ENCODE measurements at regions not wholly inside any gene's neighbourhood (a gene's known extent, or its start where the extent isn't known, plus 50 kb on each side); places are given as distances from the start of the nearest gene placed in this dataset.

- no peak for DNase-seq
- H3K9ac ChIP-seq (ENCODE audit: extremely low read depth, low read length, poor library complexity, severe bottlenecking): no peak overlapping the region
- 88 to 93% methylated on average over 5 to 9 of the region's 9 CpGs for WGBS, 2 experiments (ENCODE audit: insufficient coverage in 1 of 2, insufficient read length in 1 of 2)
- Mint-ChIP-seq H3K27ac (no peak overlapping the region), H3K4me3 (no peak overlapping the region), H3K4me1 (peaks cover 30% of the 10 kb centered on the region), H3K9me3 (no peaks in the 10 kb centered on the region), H3K36me3 (ENCODE audit: low read depth) (no peaks in the 10 kb centered on the region), H3K27me3 (ENCODE audit: insufficient read depth) (peaks cover 78% of the 10 kb centered on the region)
- peaks cover 59% of the 10 kb centered on the region for H3K27me3 ChIP-seq (ENCODE audit: control insufficient read depth, insufficient read depth, low read length, poor library complexity, severe bottlenecking)
- H3K27ac ChIP-seq (ENCODE audit: low read depth, low read length): no peak overlapping the region
- H3K4me1 ChIP-seq (ENCODE audit: control insufficient read depth, insufficient read depth, low read length): peaks cover 14% of the 10 kb centered on the region
- TF ChIP-seq CTCF (conservative IDR thresholded peaks at IDR 0.05): peak; percentile 32
- H3K4me3 ChIP-seq (ENCODE audit: low read length): no peak overlapping the region
- H3K36me3 ChIP-seq (ENCODE audit: control insufficient read depth, insufficient read depth, low read length): no peaks in the 10 kb centered on the region
- H3K9me3 ChIP-seq (ENCODE audit: control insufficient read depth, low read length): no peaks in the 10 kb centered on the region
Observed at GRCh38 chr15:69578252-69578651, 125.6 kb downstream of the RPLP1 start.

GRCh38 chr15:69578787-69579583 is 126.4 kb downstream of the RPLP1 start:
- H3K4me1 ChIP-seq (ENCODE audit: control insufficient read depth, insufficient read depth, low read length): peaks cover 14% of the 10 kb centered on the region
- Mint-ChIP-seq H3K27ac (no peak overlapping the region), H3K36me3 (ENCODE audit: low read depth) (no peaks in the 10 kb centered on the region), H3K4me3 (no peak overlapping the region), H3K9me3 (no peaks in the 10 kb centered on the region), H3K4me1 (peaks cover 35% of the 10 kb centered on the region), H3K27me3 (ENCODE audit: insufficient read depth) (peaks cover 78% of the 10 kb centered on the region)
- H3K9me3 ChIP-seq (ENCODE audit: control insufficient read depth, low read length): no peaks in the 10 kb centered on the region
- 86 to 93% methylated on average over 9 to 15 of the region's 15 CpGs for WGBS, 2 experiments (ENCODE audit: insufficient coverage in 1 of 2, insufficient read length in 1 of 2)
- H3K27me3 ChIP-seq (ENCODE audit: control insufficient read depth, insufficient read depth, low read length, poor library complexity, severe bottlenecking): peaks cover 59% of the 10 kb centered on the region
- no peak overlapping the region for H3K27ac ChIP-seq (ENCODE audit: low read depth, low read length)
- no peak for DNase-seq
- no peaks in the 10 kb centered on the region for H3K36me3 ChIP-seq (ENCODE audit: control insufficient read depth, insufficient read depth, low read length)
- H3K9ac ChIP-seq (ENCODE audit: extremely low read depth, low read length, poor library complexity, severe bottlenecking): no peak overlapping the region
- TF ChIP-seq CTCF (conservative IDR thresholded peaks at IDR 0.05): no peak
- no peak overlapping the region for H3K4me3 ChIP-seq (ENCODE audit: low read length)

- H3K4me1 ChIP-seq (ENCODE audit: control insufficient read depth, insufficient read depth, low read length): peaks cover 14% of the 10 kb centered on the region
- Mint-ChIP-seq H3K4me1 (peaks cover 35% of the 10 kb centered on the region), H3K4me3 (peak overlapping the region; percentile 2), H3K27me3 (ENCODE audit: insufficient read depth) (peaks cover 74% of the 10 kb centered on the region), H3K36me3 (ENCODE audit: low read depth) (no peaks in the 10 kb centered on the region), H3K27ac (no peak overlapping the region), H3K9me3 (no peaks in the 10 kb centered on the region)
- no peak overlapping the region for H3K9ac ChIP-seq (ENCODE audit: extremely low read depth, low read length, poor library complexity, severe bottlenecking)
- no peak overlapping the region for H3K4me3 ChIP-seq (ENCODE audit: low read length)
- no peak overlapping the region for H3K27ac ChIP-seq (ENCODE audit: low read depth, low read length)
- DNase-seq: no peak
- peaks cover 50% of the 10 kb centered on the region for H3K27me3 ChIP-seq (ENCODE audit: control insufficient read depth, insufficient read depth, low read length, poor library complexity, severe bottlenecking)
- TF ChIP-seq CTCF (conservative IDR thresholded peaks at IDR 0.05): no peak
- WGBS, 2 experiments (ENCODE audit: insufficient coverage in 1 of 2, insufficient read length in 1 of 2): 83 to 89% methylated on average over 3 to 7 of the region's 7 CpGs
- no peaks in the 10 kb centered on the region for H3K36me3 ChIP-seq (ENCODE audit: control insufficient read depth, insufficient read depth, low read length)
- H3K9me3 ChIP-seq (ENCODE audit: control insufficient read depth, low read length): no peaks in the 10 kb centered on the region
Observed at GRCh38 chr15:69579950-69580618, 127.5 kb downstream of the RPLP1 start.

All from endodermal cell (in vitro differentiated cells).